ENCODE measurements at regions not wholly inside any gene's neighbourhood (a gene's known extent, or its start where the extent isn't known, plus 50 kb on each side); places are given as distances from the start of the nearest gene placed in this dataset.

DNA sequence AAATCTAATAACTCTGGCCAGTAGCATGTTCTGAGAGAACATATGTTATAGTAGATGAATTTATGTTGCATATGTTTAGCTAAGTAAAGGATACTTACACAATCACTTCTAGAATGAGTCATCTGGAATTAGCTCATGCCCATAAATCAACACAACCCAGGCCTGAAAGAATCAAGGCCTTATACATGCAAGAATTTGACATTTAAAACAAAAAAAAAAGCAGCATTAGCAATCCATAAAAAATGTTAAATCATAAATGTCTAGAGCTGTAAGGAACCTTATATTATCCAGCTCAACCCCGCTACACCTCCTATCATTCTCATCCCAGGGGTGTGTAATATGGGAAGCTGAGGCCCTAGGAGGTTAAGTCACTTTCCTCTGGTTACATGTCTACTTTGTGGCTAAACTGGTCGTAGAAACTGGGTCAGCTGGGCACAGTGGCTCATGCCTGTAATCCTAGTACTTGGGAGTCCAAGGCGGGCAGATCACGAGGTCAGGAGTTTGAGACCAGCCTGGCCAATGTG lies 105.2 kb upstream of the CARMIL1 start:
- TF ChIP-seq, protein P1, sequence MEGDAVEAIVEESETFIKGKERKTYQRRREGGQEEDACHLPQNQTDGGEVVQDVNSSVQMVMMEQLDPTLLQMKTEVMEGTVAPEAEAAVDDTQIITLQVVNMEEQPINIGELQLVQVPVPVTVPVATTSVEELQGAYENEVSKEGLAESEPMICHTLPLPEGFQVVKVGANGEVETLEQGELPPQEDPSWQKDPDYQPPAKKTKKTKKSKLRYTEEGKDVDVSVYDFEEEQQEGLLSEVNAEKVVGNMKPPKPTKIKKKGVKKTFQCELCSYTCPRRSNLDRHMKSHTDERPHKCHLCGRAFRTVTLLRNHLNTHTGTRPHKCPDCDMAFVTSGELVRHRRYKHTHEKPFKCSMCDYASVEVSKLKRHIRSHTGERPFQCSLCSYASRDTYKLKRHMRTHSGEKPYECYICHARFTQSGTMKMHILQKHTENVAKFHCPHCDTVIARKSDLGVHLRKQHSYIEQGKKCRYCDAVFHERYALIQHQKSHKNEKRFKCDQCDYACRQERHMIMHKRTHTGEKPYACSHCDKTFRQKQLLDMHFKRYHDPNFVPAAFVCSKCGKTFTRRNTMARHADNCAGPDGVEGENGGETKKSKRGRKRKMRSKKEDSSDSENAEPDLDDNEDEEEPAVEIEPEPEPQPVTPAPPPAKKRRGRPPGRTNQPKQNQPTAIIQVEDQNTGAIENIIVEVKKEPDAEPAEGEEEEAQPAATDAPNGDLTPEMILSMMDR (IDR thresholded peaks at IDR 0.05) = no peak
- no peak for TF ChIP-seq POLR2A (IDR thresholded peaks at IDR 0.05)

All from lower leg skin (tissue), 3 donors.